Suppressor macrophage treated with lipopolysaccharide for 4 hours (primary cell): ENCODE measurements at regions not wholly inside any gene's neighbourhood (a gene's known extent, or its start where the extent isn't known, plus 50 kb on each side); places are given as distances from the start of the nearest gene placed in this dataset.
A peak's percentile ranks its signal among the peaks of the same experiment; 100 is the strongest.
"Not testable (repeated sequence)": the region's sequence is repeated elsewhere in the genome, so short reads cannot be mapped to it uniquely, and the experiment has no call there.

Experiments used
- DNase-seq: peaks from one replicate; pipeline ENCODE4 v3.0.0-alpha.2; 2020

GRCh38 chr9:23005156-23005555 lies 558.5 kb downstream of the DMRTA1 start:
- no peak for DNase-seq

- DNase-seq, result no peak
Measured at GRCh38 chr9:23006127-23006526, 559.5 kb downstream of the DMRTA1 start.

- no peak for DNase-seq
Measured at GRCh38 chr9:23011669-23012068, 565.0 kb downstream of the DMRTA1 start.

GRCh38 chr9:23015557-23015956 lies 568.9 kb downstream of the DMRTA1 start:
- no peak for DNase-seq

GRCh38 chr9:23036416-23036815 lies 589.8 kb downstream of the DMRTA1 start:
- no peak for DNase-seq

GRCh38 chr9:23039402-23039801 lies 592.8 kb downstream of the DMRTA1 start:
- no peak for DNase-seq

GRCh38 chr9:23041466-23041865 lies 594.8 kb downstream of the DMRTA1 start:
- no peak for DNase-seq

- DNase-seq, result no peak
Measured at GRCh38 chr9:23044549-23044948, 597.9 kb downstream of the DMRTA1 start.

- DNase-seq, result not testable (repeated sequence)
Measured at GRCh38 chr9:23046026-23046425, 599.4 kb downstream of the DMRTA1 start.

- no peak for DNase-seq
Measured at GRCh38 chr9:23050548-23050947, 603.9 kb downstream of the DMRTA1 start.

- no peak for DNase-seq
Measured at GRCh38 chr9:23073136-23073535, 626.5 kb downstream of the DMRTA1 start.

- DNase-seq, result no peak
Measured at GRCh38 chr9:23079798-23080197, 633.2 kb downstream of the DMRTA1 start.

- no peak for DNase-seq
Measured at GRCh38 chr9:23081377-23081776, 634.8 kb downstream of the DMRTA1 start.

- no peak for DNase-seq
Measured at GRCh38 chr9:23088932-23089364, 642.3 kb downstream of the DMRTA1 start.

- no peak for DNase-seq
Measured at GRCh38 chr9:23117616-23118015, 671.0 kb downstream of the DMRTA1 start.

GRCh38 chr9:23120630-23121029 lies 674.0 kb downstream of the DMRTA1 start:
- DNase-seq, result no peak

- peak; percentile 25 for DNase-seq
Measured at GRCh38 chr9:23123048-23123632, 676.5 kb downstream of the DMRTA1 start.

- no peak for DNase-seq
Measured at GRCh38 chr9:23145467-23145866, 680.6 kb downstream of the ELAVL2 start.

- no peak for DNase-seq
Measured at GRCh38 chr9:23153058-23153457, 673.0 kb downstream of the ELAVL2 start.

GRCh38 chr9:23160491-23160890 lies 665.5 kb downstream of the ELAVL2 start:
- no peak for DNase-seq

GRCh38 chr9:23160952-23161469 lies 665.0 kb downstream of the ELAVL2 start:
- DNase-seq, result no peak

- DNase-seq, result no peak
Measured at GRCh38 chr9:23162789-23163188, 663.3 kb downstream of the ELAVL2 start.

- DNase-seq, result no peak
Measured at GRCh38 chr9:23171479-23171878, 654.6 kb downstream of the ELAVL2 start.

- DNase-seq, result no peak
Measured at GRCh38 chr9:23172206-23172605, 653.8 kb downstream of the ELAVL2 start.

- no peak for DNase-seq
Measured at GRCh38 chr9:23172979-23173637, 652.9 kb downstream of the ELAVL2 start.
